Stomach (tissue), 4 donors: ENCODE measurements at regions not wholly inside any gene's neighbourhood (a gene's known extent, or its start where the extent isn't known, plus 50 kb on each side); places are given as distances from the start of the nearest gene placed in this dataset.

Experiments used
- CTCF ChIP-seq, 7 experiments: fragments of 450-650 bp in 4 of 7; fragments of 200-600 bp in 3 of 7; sonication (generic) in 3 of 7; IDR thresholded peaks; one replicate each; pipeline ENCODE4 v1.5.1; 2016 to 2019; ENCODE audit warnings: antibody characterized with exemption in 7 of 7, control low read depth in 2 of 7, mild to moderate bottlenecking in 1 of 7
- POLR2AphosphoS5 ChIP-seq, 3 donors: sonication (generic); formaldehyde crosslinking; IDR thresholded peaks; one replicate each; pipeline ENCODE4 v1.6.1; 2016; ENCODE audit warnings: antibody characterized with exemption in 3 of 3

- TF ChIP-seq POLR2AphosphoS5 (IDR thresholded peaks at IDR 0.05): no peak
- no peak for TF ChIP-seq CTCF (IDR thresholded peaks at IDR 0.05)
Observed at GRCh38 chr1:69313118-69313517, 254.6 kb upstream of the LRRC7 start.
